Renal pelvis (tissue), 1 donor: ENCODE measurements at regions not wholly inside any gene's neighbourhood (a gene's known extent, or its start where the extent isn't known, plus 50 kb on each side); places are given as distances from the start of the nearest gene placed in this dataset.

Experiments
- DNase-seq: peaks from one replicate; pipeline ENCODE4 v3.0.0-alpha.2; 2013

- no peak for DNase-seq
Measured at GRCh38 chr12:43095669-43096280, 456.2 kb downstream of the ADAMTS20 start.

- no peak for DNase-seq
Measured at GRCh38 chr12:43094886-43095575, 457.0 kb downstream of the ADAMTS20 start.

DNA sequence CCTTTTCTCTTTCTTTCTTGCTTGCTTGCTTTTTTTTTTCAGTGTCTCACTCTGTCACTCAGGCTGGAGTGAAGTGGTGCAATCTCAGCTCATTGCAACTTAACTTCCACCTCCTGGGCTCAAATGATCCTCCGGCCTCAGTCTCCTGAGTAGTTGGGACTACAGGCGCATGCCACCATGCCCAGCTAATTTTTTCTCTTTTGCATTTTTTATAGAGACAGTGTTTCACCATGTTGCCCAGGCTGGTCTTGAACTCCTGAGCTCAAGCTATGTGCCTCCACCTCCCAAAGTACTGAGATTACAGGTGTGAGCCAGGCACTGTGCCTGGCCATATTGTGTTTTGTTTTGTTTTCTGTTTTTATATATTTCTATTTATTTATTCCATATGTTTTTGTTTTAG is 461.0 kb downstream of the ADAMTS20 start:
- no peak for DNase-seq

DNA sequence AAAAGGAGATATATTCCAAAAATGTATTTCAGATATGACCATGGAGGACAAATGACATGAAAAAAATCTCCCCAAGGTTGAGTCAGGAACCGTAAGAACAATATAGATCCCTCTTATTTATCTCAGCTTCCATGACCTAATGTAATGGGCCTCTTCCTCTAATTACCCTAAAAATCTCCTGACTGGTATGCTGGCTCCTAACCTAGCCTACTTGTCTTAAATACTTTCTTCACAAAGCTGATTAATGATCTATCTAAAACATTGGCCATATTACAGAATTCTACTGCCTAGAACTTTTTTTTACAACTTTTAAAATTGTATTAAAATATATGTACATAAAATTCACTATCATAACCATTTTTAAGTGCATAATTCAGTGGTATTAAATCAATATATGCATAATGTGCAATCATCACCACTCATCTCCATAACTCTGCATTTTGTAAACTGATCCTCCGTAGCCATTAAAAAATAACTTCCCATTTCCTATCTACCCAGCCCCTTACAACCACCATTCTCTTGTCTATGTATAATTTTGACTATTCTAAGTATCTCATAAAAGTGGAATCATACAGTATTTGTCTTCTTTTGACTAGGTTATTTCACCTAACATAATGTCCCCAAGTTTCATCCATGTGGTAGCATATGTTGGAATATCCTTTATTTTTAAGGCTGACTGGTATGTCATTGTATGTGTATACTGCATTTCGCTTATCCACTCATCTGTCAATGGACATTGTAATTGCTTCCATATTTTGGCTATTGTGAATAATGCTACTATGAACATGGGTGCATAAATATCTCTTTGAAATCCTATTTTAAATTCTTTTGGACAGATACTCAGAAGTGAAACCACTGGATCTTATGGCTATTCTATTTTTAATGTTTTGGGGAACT is 464.6 kb downstream of the ADAMTS20 start:
- no peak for DNase-seq

DNA sequence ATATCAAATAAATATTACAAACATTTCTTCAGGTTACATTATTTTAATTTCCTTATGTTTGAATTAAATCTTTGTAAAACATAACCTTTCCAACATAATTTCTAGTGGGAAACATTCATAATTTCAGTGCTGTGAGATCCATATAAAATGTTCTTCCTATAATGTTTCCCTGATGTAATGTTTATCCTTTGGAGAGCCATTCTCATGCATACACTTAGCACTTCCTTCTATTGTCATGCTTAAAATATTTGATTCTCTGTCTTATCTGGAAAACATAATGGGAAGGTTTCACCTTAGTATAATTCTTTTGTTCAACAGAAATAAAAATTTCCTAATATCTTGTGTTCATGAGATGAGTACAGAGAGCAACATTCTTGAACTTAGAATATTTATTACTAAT is 472.5 kb downstream of the ADAMTS20 start:
- DNase-seq = no peak

GRCh38 chr12:43078976-43079375 is 473.0 kb downstream of the ADAMTS20 start:
- DNase-seq = no peak

- DNase-seq = no peak
Measured at GRCh38 chr12:43072431-43072830, 479.6 kb downstream of the ADAMTS20 start.

GRCh38 chr12:43069768-43070221 is 480.2 kb upstream of the PRICKLE1 start:
- DNase-seq = no peak

GRCh38 chr12:43066471-43066870 is 476.9 kb upstream of the PRICKLE1 start:
- no peak for DNase-seq

DNA sequence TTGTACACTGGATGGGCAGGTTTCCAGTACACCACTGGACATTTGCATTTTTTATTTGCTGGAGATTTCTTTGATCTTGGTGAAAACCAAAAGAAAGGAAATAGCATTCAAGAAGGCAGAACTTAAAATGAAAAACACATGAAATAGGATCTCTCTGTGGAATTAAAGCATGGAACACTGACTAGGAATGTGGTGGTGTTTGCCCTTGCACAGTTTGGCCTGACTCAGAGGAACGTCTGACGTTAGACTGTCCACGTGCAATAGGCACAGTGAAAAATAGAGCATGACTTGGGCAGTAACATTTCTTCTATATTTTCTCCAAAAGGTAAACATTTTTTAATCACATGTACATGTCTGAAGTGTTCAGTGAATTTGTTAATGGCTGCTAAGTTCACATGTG is 474.1 kb upstream of the PRICKLE1 start:
- DNase-seq = no peak

DNA sequence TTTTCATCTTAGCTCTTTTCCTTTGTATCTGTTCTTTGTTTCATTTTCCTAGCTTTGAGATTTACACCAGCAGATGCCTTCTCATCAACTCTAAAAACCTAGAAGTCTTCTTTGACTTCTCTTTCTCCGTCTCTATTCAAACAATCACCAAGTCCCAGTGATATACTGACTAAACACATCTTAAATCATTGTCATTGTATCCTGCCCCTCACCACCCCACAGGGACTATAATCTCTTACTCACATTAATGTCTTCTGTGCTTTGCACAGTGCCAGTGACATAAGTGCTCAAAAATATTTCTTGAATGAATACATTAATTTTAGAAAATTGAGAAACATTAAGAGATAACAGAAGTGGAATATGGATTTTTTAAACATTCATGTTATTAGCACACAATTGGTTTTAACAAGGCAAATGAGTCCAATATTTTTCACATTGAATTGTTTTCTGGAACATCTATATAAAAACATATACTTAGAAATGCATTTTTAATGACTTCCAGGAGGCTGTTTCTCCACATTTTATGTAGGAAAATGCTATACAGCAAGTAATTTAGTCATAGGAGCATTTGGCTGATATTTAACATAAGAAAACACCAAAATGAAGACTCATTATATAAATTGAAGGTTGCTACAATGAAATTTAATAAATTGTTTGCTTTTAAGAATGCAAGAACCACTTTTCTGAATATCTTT is 472.8 kb upstream of the PRICKLE1 start:
- no peak for DNase-seq

GRCh38 chr12:43060742-43061141 is 471.2 kb upstream of the PRICKLE1 start:
- DNase-seq = no peak

DNA sequence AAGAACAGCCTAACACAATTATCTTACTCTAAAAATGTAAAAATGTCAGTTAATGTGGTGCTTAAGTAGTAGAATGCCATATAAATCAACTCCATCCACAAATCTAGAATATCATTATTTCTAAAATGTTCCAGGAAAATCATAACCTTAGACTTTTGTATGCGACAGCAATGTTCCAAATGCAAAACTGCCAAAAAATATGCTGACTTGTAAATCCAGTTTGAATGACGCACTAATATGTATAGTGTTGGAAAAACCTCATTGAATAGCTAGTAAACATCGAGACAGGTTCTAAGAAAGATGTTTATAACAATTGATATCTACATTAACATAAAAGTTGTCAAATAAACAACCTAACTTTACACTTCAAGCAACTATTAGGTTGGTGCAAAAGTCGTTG is 469.1 kb upstream of the PRICKLE1 start:
- no peak for DNase-seq

GRCh38 chr12:43057566-43057965 is 468.0 kb upstream of the PRICKLE1 start:
- DNase-seq = no peak

DNA sequence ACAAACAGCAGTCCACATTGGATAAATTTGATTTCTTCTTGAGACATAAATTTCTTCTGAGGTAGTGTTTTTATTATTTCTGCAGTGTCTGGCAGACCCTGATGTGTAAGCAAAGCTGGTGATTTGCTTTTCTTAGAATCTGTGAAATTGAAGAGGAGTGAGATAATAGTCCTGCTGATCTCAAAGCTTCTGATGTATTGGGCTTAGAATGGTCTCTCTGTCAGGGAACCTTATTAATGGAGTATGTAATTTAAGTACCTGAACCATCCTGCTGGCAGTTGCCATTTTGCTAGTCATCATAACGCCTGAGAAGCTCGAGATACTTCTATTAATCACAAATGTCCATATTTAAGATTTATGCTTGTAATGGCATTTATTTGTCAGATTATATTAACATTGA is 464.5 kb upstream of the PRICKLE1 start:
- DNase-seq = no peak

DNA sequence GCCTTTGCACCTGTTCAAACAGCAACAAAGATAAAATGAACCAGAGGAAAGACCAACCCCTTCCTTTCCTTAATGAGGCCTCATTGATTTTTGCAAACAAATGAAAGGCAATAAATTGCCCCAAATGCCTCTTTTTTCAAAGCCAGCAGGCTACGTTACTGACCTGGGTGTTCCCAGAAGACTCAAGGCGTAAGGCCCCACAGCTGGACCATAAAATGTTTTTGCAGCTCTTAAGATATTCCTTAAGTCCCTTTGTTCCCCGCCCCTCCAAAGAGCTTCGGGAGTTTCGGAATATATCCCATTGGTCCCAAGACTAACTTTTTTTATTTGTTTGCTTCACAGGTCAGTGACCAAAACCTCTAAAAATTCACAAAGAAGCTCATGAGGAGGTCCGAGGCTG is 462.9 kb upstream of the PRICKLE1 start:
- DNase-seq = no peak

- DNase-seq = no peak
Measured at GRCh38 chr12:43044241-43044640, 454.7 kb upstream of the PRICKLE1 start.

DNA sequence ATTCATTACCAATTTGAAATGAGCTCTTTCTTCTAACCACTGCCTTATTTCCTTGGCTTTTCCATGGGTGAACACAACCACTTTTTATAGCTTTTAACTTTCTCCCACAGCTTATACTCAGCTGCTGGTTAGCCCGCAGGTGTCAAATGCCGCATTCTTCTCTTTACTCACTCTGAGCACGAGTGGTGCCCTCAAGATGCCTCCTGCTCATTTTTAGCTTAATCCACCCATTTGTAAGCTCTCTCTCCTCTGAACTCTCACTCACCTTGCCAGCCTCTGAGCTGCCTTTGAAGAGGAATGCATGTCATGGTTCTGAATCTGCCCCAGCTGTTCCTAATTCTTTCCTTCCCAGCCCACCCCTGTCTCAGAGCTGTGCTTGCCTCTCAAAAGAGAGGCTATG is 449.4 kb upstream of the PRICKLE1 start:
- DNase-seq = no peak

GRCh38 chr12:43029971-43030370 is 440.4 kb upstream of the PRICKLE1 start:
- DNase-seq = no peak

DNA sequence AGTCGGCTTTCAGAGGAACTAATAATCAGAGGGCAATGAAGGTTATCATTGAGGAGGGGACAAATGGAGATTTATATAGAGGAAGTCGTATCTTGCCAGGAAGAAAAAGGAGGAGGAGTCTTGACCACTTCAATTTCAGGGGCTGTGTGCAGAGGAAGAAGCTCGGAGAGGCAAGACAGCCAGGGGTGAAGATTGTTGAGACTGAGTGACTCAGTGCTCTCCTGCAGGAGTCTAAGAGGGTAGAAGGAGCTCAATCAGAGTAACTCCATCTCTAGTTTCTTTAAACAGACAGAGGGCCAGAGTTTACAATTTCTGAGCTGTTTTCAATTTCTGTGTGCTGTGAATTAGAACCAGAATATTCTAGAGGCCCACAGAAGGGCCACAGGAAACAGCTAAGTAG is 439.3 kb upstream of the PRICKLE1 start:
- no peak for DNase-seq

GRCh38 chr12:43022838-43023237 is 433.3 kb upstream of the PRICKLE1 start:
- DNase-seq = no peak

DNA sequence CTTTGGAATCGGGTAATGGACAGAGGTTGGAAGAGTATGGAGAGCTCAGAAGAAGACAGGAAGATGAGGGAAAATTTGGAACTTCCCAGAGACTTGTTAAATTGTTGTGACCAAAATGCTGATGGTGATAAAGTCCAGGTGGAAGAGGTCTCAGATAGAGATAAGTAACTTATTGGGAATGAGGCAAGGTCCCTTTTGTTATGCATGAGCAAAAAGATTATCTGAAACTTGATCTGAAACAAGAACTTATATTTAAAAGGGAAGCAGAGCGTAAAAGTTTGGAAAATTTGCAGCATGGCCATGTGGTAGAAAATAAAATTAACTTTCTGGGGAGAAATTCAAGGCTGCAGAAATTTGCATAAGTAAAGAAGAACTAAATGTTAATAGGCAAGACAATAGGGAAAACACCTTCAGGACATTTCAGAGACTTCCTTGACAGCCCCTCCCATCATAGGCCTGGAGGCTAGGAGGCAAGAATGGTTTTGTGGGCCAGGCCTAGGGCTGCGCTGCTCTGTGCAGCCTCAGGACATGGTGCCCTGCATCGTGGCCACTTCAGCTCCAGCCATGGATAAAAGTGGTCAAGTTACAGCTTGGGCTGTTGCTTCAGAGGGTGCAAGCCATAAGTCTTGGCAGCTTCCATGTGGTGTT is 425.7 kb upstream of the PRICKLE1 start:
- DNase-seq = no peak
